GM12892 (cell line): ENCODE measurements at regions not wholly inside any gene's neighbourhood (a gene's known extent, or its start where the extent isn't known, plus 50 kb on each side); places are given as distances from the start of the nearest gene placed in this dataset.

Experiments used
- POLR2A ChIP-seq: IDR thresholded peaks from 2 replicates; pipeline ENCODE4 v1.6.1; 2011; ENCODE audit warnings: low read depth, low read length, control low read depth
- POLR2AphosphoS5 ChIP-seq: IDR thresholded peaks from 2 replicates; pipeline ENCODE4 v1.6.1; 2011; ENCODE audit warnings: low read depth, low read length, control low read depth
- TAF1 ChIP-seq: IDR thresholded peaks from 2 replicates; pipeline ENCODE4 v1.6.1; 2011; ENCODE audit warnings: low read depth, mild to moderate bottlenecking, control low read depth, low read length, borderline replicate concordance

DNA sequence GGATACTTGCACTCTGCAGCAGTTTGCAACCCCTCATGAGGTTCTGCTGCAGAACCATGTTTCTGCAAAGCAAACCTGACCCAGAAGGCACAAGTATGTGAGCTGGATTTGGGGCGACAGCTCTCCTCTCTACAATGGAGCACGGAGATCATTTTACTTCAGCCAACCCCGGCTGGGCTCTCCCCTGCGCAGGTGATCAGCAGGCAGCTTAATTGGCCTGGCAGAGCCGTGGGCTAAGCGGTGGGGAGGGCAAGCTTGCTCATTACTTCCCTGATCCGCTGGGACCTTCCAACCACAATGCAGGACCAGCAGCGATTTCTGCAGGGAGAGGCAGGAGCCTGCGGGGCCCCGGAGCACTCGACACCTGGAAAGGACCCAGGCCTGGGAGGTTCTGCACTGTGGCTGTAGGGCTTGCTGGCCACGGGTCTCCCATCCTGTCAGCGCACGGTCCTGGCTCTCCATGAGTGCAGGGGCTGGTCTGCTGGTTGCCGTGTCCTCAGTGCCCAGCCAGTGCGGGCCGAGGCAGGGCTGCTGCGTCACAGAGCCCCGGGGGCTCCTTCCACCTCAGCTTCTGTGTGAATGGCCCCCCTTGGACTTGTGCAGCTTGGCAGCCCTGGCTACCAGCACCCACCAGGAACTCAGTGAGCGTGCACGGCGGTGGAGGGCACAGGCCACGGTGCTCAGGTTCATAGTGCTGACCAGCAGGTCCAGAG, 51.8 kb upstream of the RAPGEF1 start:
- TF ChIP-seq TAF1 (no peak), POLR2AphosphoS5 (no peak), POLR2A (no peak)
